Iris pigment epithelial cell (primary cell): ENCODE measurements at regions not wholly inside any gene's neighbourhood (a gene's known extent, or its start where the extent isn't known, plus 50 kb on each side); places are given as distances from the start of the nearest gene placed in this dataset.
A peak's percentile ranks its signal among the peaks of the same experiment; 100 is the strongest.
"Not testable (repeated sequence)": the region's sequence is repeated elsewhere in the genome, so short reads cannot be mapped to it uniquely, and the experiment has no call there.

ENCODE experiments used
- DNase-seq: peaks from one replicate; pipeline ENCODE4 v3.0.0-alpha.2; 2011; ENCODE audit warnings: low read depth

DNA sequence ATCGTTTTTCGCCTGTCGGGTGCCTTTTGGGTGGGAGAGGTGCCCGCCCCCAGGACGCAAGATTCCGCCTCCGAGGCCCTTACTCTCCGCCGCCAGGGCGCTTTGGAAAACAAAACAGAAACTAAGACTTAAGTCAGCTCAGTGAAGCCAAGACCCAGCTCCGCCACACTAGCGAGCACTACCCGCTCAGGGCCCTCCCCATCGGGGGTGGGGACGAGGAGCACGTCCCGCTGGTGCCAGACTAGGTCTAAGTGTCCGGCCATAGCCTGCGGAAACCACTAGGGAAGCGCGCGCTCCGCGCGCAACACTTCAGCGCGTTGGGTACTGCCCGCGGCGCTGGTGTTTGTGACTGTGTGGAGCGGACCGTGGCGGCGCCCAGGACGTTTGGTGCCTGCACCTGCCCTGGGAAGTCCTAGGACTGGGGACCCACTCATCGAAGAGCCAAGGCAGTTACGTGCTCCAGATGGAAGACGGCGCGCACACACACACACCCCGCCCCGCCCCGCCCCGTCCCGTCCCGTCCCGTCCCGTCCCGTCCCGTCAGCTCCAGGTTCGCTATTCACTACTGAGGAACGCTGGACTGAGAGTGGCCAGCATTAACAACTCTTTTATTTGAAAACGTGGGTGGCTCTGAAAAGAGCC lies 57.6 kb upstream of the BOLA1 start:
- DNase-seq: not testable (repeated sequence)

DNA sequence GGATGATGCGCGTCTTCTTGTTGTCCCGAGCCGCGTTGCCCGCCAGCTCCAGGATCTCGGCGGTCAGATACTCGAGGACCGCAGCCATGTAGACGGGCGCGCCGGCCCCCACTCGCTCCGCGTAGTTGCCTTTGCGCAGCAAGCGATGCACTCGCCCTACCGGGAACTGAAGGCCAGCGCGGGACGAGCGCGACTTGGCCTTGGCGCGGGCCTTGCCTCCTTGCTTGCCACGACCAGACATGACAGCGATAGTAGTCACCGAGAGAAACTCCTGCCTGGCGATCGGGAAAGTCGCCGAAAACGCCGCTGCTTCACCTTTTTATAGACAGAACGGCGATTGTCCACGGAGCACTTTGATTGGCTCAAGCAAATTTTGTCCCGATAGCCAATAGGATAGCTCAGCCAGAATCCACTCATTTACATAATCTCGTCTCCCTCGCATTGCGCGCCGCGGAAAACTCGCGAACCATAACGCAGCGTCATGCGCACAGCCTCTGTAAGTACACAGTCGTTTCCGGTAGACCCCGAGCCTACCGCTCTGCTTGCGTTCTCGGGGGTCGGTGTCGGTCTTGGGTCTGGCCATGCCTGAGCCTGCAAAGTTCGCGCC lies 56.8 kb upstream of the BOLA1 start:
- DNase-seq: not testable (repeated sequence)

DNA sequence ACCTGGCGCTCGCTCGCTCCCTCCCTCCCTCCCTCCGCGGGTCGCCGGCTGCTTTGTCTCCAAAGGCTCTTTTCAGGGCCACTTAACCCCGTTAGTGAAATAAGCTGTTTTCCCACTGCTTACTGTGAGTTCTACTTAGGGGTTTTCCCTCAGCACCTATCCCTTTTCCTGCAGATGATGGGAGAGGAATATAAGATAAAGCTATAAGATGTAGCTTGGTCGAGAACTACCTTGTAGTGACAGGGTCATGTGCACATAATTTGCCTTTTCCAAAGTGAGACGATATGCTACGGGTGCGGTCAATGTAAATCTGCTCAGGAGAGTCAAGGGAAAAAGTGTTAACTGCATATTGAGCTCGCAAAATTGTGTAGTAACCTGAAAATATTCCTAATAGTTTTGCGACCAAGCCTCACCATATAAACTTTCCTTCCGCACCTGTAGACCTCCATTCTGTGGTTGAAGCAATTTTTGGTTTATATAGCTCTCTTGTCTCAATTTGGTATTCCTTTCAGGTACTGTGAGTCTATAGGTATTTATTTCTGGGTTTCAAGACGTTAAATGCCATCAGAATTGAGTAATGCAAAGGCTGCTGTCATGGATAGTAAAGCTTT lies 55.8 kb upstream of the BOLA1 start:
- peak; percentile 29 for DNase-seq

DNA sequence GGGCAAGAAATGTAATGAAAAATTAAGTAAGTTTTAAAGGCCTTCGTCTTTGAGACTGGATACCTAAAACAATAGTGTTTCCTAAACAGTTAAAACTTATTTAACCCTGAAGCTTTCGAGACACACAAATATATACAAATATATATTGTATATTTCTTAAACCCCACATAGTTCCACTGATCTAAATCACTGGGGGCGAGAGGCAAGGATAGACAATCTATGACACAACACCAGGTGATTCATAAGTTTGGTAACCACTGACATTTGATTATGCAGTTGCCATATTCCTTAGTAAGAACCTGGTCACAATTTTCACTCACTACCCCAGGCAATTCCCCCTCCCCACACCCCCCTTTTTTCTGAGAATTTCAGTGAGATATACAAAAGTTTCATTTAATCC lies 55.3 kb upstream of the BOLA1 start:
- peak; percentile 78 for DNase-seq

DNA sequence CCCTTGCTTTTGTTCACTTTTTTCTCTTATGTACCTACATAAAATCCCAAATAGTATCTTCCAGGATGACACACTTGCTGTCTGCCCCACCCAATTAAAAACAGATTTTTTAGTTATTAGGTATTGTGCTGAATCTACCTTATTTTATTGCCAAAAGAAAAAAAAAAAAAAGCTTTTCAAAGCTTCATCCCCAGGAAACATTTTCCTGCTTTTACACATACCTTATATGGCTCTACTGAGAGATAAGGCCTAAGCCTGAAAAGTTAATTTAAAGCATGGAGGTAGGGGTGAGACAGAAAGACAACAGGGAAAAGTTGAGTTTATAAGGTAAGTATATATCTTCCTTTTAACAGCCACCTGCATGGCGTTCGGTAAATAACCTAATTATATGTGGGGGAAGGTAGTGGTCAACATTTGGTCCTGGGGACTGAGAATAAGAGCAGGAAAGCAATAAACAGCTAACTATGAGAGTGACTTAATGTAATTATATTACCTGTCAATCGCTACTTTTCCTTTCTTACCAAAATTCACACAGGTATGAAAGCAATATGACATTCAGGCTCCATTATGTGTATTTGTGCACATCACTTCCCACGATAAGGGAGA lies 54.6 kb upstream of the BOLA1 start:
- no peak for DNase-seq

DNA sequence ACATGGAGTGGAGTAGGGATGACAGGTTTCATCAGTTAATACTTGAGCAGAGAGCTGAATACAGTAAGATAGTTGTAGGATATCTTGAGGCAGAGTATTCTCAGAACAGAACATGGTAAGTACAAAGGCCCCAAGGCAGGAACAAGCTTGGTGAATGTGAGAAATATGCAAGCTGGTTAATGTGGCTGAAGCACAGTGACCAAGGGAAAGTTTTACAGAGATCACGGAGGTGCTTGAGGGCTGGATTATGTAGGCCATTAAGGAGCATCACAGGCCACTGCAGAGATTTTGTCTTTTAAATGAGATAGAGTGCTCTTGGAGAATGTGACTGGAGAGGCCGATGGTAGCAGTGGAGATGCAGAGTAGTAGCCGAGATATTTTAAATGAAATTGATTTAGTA lies 54.0 kb upstream of the BOLA1 start:
- DNase-seq: peak; percentile 7

DNA sequence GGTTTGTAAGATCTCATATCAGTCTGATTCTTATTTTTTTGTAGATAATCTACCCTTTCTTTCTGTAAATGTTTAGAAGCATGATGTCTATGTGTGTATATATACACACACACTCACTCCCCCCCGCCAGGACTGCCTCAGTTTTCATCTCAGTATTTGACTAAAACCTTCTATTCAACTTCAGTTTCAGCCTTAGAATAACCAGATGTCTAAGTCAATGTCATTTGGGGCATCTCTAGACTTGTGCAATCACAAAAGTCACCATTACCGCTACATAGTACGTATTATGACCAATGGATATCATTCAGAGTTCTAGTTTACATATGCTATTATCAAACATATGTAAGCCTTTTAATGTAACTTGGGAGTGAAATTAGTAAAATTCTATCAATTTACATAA lies 53.3 kb upstream of the BOLA1 start:
- no peak for DNase-seq

DNA sequence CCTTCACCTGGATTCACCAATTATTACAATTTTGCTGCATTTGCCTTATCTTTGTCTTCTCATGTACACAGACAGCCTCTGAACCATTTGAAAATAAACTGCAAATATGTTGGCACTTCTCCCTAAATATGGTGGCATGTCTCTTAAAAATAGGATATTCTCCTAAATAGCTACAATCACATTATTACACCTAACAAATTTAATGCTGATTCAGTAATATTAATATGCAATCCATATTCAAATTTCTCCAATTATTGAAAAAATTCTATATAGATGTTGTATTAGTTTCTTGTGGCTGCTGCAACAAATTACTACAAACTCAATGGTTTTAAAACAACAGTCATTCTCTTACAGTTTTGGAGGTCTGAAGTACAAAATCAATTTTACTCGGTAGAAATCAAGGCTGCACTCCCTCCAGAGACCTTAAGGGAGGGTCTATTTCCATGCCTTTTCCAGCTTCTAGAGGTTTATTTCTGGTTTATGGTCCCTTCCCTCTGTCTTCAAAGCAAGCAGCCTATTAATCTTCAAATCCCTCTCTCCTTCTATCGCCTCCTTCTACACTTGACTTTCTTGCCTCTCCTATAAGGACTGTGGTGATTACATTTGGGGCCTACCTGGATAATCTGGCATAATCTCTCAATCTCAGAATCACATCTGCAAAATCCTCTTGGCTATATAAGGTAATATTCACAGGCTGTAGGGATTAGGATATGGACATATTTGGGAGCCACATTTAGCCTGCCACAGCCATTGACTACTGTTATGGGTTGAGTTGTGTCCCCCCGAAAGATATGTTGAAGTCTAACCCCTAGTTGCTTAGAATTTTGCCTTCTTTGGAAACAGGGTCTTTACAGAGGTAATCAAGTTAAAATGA lies 52.5 kb upstream of the BOLA1 start:
- DNase-seq: no peak

DNA sequence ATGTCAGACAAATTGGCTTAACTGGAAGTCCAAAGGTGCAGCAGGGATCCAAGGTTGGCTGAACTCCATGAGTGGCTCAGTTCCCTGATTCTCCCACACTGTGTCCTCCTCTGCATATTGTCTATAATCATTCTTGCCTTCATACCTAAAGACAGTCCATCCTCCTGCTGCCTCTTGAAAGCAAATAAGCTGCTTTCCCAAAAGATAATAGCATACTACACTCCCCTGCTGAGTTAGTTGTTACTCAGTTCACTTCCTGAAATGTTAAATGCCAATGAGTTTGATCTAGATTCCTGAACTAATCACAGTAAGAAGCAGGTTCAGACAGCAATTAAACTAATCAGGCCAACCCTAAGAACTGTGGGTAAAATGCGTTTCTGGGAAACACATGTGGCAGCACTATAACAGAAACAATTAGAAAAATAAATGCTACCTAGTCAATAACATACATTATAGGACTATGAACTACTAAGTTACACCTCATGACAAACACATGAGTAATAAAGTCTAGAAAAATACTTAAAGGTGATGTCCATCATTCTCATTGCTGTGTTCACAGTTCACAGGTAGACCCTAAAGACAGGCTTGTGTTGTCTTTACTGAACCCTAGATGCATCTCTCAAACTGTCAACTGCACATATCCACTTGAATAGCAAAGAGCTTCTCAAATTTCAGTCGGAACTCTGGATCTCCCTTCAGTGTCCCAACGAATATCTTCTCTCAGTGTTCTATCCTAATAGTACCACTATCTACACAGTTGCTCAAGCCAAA lies 50.8 kb upstream of the BOLA1 start:
- DNase-seq: peak; percentile 18

DNA sequence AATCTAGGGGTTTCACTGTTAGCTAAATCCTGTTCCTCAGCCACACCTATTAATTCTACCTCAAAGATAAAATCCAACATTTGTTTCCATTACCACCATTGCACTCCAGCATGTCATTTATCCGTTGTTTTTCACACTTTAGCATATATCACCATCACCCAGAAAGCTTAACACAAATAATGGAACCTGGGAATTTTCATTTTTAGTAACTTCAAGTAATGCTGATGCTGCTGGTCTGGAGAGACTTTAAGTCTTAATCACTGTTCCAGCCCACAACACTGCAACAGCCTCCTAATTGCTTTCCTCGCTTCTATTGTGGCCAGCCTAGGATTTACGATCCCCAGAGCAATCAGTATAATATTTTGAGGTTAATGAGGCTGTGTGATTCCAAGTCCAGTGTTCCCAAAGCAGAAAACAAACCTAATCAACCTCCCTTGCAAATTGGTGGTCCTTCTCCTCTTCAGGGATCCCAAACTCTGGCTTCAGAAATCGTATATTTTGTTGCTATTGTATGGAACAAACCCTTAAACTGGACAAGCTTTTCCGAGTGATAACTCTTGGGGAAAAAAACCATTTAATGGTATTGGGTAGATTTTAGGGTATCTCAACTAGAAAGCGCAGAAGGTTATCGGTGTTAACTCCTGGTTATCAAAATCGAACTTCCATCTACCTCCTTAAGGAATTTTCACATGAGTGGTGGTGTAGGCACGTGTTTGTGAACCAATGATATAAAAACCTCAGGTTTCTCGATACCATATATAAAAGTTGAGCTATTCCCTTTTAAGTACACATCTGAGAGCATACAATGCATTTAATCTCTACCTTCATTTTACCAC lies 50.0 kb upstream of the BOLA1 start:
- no peak for DNase-seq
